ENCODE measurements at regions not wholly inside any gene's neighbourhood (a gene's known extent, or its start where the extent isn't known, plus 50 kb on each side); places are given as distances from the start of the nearest gene placed in this dataset.
"Not testable (repeated sequence)": the region's sequence is repeated elsewhere in the genome, so short reads cannot be mapped to it uniquely, and the experiment has no call there.

DNA sequence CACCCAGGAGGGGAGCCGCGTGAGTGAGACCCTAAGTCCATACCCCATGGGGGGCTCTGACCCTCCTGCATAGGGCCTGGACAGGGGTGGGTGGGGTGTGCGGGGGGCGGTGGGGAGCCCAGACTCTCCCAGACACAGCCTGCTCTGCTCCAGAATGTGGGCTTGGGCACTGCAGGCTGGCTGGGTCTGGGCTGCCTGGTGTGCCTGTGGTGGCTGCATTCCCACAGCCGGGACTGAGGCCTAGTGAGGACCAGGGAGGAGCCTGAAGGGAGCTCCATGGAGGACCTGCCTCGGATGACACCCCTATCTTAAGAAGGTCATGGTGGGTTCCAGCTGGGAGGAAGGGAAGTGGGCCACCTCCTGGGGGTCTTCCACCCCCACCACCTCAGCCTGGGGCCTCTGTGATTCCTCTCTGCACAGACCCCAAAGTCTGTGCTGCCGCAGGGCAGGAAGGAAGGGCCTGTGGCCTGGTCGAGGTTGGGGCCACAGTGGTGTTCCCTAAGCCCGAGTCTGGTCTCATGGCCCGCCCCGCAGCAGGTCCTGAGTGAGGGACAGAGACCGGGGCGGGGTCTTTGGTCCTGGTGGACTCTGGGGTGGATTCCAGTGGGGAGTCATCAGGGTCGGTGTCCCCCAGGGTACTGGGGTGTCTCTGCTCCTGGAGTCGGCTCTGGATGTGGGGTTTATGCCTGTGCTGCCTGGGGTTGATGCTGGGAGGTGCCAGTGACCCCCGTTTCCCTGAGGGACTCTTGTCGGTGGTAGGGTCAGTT is 392.3 kb downstream of the TMEM121 start:
- TF ChIP-seq CTCF (conservative IDR thresholded peaks at IDR 0.05 in 1 of 2, IDR thresholded peaks at IDR 0.05 in 1 of 2; ENCODE audit: low read depth in 1 of 2, low read length in 2 of 2) (no peak), EZH2 (IDR thresholded peaks at IDR 0.05; ENCODE audit: low read length, missing control alignments) (no peak)
- DNase-seq (ENCODE audit: low read depth in 2 of 2), result no peak
- no peaks in the 10 kb centered on the region for H3K9me3 ChIP-seq (ENCODE audit: control insufficient read depth, insufficient read depth, low read depth, low read length)

GRCh38 chr14:105919458-105920150 is 393.2 kb downstream of the TMEM121 start:
- H4K20me1 ChIP-seq (ENCODE audit: control insufficient read depth, extremely low read depth, insufficient read depth, low read length), result no peaks in the 10 kb centered on the region
- H2AFZ ChIP-seq (ENCODE audit: low read length), result no peak overlapping the region
- H3K4me1 ChIP-seq (ENCODE audit: control insufficient read depth, extremely low read depth, insufficient read depth, low read length), result no peaks in the 10 kb centered on the region
- H3K9ac ChIP-seq (ENCODE audit: insufficient read depth, low read length), result no peak overlapping the region
- H3K4me2 ChIP-seq (ENCODE audit: extremely low read depth, insufficient read depth, low read length), result no peak overlapping the region
- no peaks in the 10 kb centered on the region for H3K9me3 ChIP-seq (ENCODE audit: control insufficient read depth, insufficient read depth, low read depth, low read length)
- H3K36me3 ChIP-seq (ENCODE audit: control insufficient read depth, insufficient read depth, low read length), result no peaks in the 10 kb centered on the region
- H3K4me3 ChIP-seq (replicated peaks in 1 of 4; ENCODE audit: control extremely low read depth in 1 of 4, insufficient read depth in 1 of 4, low read depth in 3 of 4, low read length in 4 of 4), result no peak overlapping the region
- H3K27ac ChIP-seq (ENCODE audit: insufficient read depth, low read length), result no peak overlapping the region
- TF ChIP-seq EZH2 (IDR thresholded peaks at IDR 0.05; ENCODE audit: low read length, missing control alignments), result no peak
- TF ChIP-seq CTCF (conservative IDR thresholded peaks at IDR 0.05 in 1 of 2, IDR thresholded peaks at IDR 0.05 in 1 of 2; ENCODE audit: low read depth in 1 of 2, low read length in 2 of 2), result no peak
- DNase-seq (ENCODE audit: low read depth in 2 of 2), result no peak
- no peaks in the 10 kb centered on the region for H3K27me3 ChIP-seq (ENCODE audit: control insufficient read depth, insufficient read depth, low read length)
- no peaks in the 10 kb centered on the region for H3K79me2 ChIP-seq (ENCODE audit: control insufficient read depth, insufficient read depth, low read length)

More for the DNA sequence above, 392.3 kb downstream of the TMEM121 start:
- Histone ChIP-seq H3K4me2 (ENCODE audit: extremely low read depth, insufficient read depth, low read length) (no peak overlapping the region), H3K27me3 (ENCODE audit: control insufficient read depth, insufficient read depth, low read length) (no peaks in the 10 kb centered on the region), H3K4me1 (ENCODE audit: control insufficient read depth, extremely low read depth, insufficient read depth, low read length) (no peaks in the 10 kb centered on the region), H2AFZ (ENCODE audit: low read length) (no peak overlapping the region), H3K27ac (ENCODE audit: insufficient read depth, low read length) (no peak overlapping the region), H3K9ac (ENCODE audit: insufficient read depth, low read length) (no peak overlapping the region), H4K20me1 (ENCODE audit: control insufficient read depth, extremely low read depth, insufficient read depth, low read length) (no peaks in the 10 kb centered on the region), H3K36me3 (ENCODE audit: control insufficient read depth, insufficient read depth, low read length) (no peaks in the 10 kb centered on the region), H3K4me3 (replicated peaks in 1 of 4; ENCODE audit: control extremely low read depth in 1 of 4, insufficient read depth in 1 of 4, low read depth in 3 of 4, low read length in 4 of 4) (no peak overlapping the region), H3K79me2 (ENCODE audit: control insufficient read depth, insufficient read depth, low read length) (no peaks in the 10 kb centered on the region)

- not testable (repeated sequence) for H2AFZ ChIP-seq (ENCODE audit: low read length); H3K36me3 ChIP-seq (ENCODE audit: control insufficient read depth, insufficient read depth, low read length); H3K4me3 ChIP-seq (replicated peaks in 1 of 4; ENCODE audit: control extremely low read depth in 1 of 4, insufficient read depth in 1 of 4, low read depth in 3 of 4, low read length in 4 of 4); DNase-seq (ENCODE audit: low read depth in 2 of 2); H3K27me3 ChIP-seq (ENCODE audit: control insufficient read depth, insufficient read depth, low read length); H3K79me2 ChIP-seq (ENCODE audit: control insufficient read depth, insufficient read depth, low read length); H3K4me1 ChIP-seq (ENCODE audit: control insufficient read depth, extremely low read depth, insufficient read depth, low read length); H3K4me2 ChIP-seq (ENCODE audit: extremely low read depth, insufficient read depth, low read length); H3K27ac ChIP-seq (ENCODE audit: insufficient read depth, low read length); H3K9ac ChIP-seq (ENCODE audit: insufficient read depth, low read length); H4K20me1 ChIP-seq (ENCODE audit: control insufficient read depth, extremely low read depth, insufficient read depth, low read length); H3K9me3 ChIP-seq (ENCODE audit: control insufficient read depth, insufficient read depth, low read depth, low read length)
Observed at GRCh38 chr14:105920151-105920700, 393.8 kb downstream of the TMEM121 start.

DNA sequence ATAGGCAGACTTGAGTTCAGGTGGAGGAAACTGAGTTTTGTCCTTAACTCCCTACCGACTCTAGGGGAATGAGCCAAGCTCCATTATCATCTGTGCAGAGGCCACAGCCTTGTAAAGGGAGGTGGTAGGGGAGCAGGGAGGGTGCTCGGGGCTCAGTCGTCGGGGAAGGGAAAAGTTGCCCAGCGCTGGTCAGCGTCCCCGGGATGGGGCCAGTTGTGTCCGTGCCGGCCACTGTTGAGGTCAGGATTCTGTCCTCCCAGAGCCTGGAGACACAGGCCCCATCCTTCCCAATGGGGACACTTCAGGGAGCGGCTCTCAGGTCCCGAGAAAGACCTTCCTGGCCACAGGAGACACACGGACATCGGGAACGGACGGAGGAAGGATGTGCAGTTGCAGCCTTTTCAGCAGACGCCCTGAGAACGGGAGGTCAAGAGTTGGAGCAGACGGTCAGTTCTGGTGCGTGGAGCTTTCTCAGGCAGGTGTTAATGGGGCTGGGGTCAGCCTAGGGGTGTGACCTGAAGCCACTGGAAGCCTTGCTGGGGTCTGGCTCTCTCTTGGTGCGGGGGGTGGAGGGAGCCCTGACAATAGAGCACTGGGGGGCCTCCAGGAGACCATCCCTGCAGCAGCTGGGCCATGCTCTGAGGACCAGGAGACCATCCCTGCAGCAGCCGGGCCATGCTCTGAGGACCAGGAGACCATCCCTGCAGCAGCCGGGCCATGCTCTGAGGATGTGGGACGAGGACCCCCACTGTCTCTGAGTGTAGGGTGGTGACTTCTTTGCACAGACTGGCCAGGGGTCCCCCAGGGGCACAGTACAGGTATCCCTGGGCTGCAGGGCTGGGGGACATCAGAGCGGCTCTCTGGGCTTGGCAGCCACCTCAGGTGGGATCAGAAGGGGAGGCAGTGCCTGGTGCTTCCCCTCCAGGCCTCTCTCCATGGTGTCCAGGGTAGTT is 394.7 kb downstream of the TMEM121 start:
- H2AFZ ChIP-seq (ENCODE audit: low read length); H3K79me2 ChIP-seq (ENCODE audit: control insufficient read depth, insufficient read depth, low read length); DNase-seq (ENCODE audit: low read depth in 2 of 2); H3K4me2 ChIP-seq (ENCODE audit: extremely low read depth, insufficient read depth, low read length); H3K9ac ChIP-seq (ENCODE audit: insufficient read depth, low read length); H3K27me3 ChIP-seq (ENCODE audit: control insufficient read depth, insufficient read depth, low read length); H4K20me1 ChIP-seq (ENCODE audit: control insufficient read depth, extremely low read depth, insufficient read depth, low read length); H3K27ac ChIP-seq (ENCODE audit: insufficient read depth, low read length); H3K4me3 ChIP-seq (replicated peaks in 1 of 4; ENCODE audit: control extremely low read depth in 1 of 4, insufficient read depth in 1 of 4, low read depth in 3 of 4, low read length in 4 of 4); H3K4me1 ChIP-seq (ENCODE audit: control insufficient read depth, extremely low read depth, insufficient read depth, low read length); H3K9me3 ChIP-seq (ENCODE audit: control insufficient read depth, insufficient read depth, low read depth, low read length); H3K36me3 ChIP-seq (ENCODE audit: control insufficient read depth, insufficient read depth, low read length): not testable (repeated sequence)
